HEK293T (cell line): ENCODE measurements at regions not wholly inside any gene's neighbourhood (a gene's known extent, or its start where the extent isn't known, plus 50 kb on each side); places are given as distances from the start of the nearest gene placed in this dataset.

Experiments used
- CTCF ChIA-PET: fragments of 350-600 bp; formaldehyde crosslinking; extraction: SDS; loops from one replicate; lab custom pipeline; 2021; ENCODE audit warnings: antibody characterized with exemption, inconsistent platforms; lab: Yijun Ruan, JAX
- POLR2A ChIA-PET: fragments of 350-600 bp; formaldehyde crosslinking; extraction: SDS; loops from one replicate; lab custom pipeline; 2020; ENCODE audit warnings: antibody characterized with exemption, inconsistent platforms; lab: Yijun Ruan, JAX
- DNase-seq: peaks from one replicate; pipeline ENCODE4 v3.0.0; 2012; ENCODE audit warnings: mixed read lengths; ENCODE audit errors: extremely low spot score
- ARNT ChIP-seq: fragments of 450-650 bp; IDR thresholded peaks from 2 replicates; pipeline ENCODE4 v1.6.1; 2017; ENCODE audit warnings: mild to moderate bottlenecking
- BHLHE40 ChIP-seq: fragments of 450-650 bp; IDR thresholded peaks from 2 replicates; pipeline ENCODE4 v1.6.1; 2016; ENCODE audit warnings: mild to moderate bottlenecking, moderate library complexity, borderline replicate concordance
- CTBP1 ChIP-seq: fragments of 450-650 bp; IDR thresholded peaks from 2 replicates; pipeline ENCODE4 v1.6.1; 2016; ENCODE audit warnings: borderline replicate concordance
- ELF4 ChIP-seq: fragments of 450-650 bp; IDR thresholded peaks from 2 replicates; pipeline ENCODE4 v1.6.1; 2017; ENCODE audit warnings: antibody characterized with exemption
- FOXA1 ChIP-seq: fragments of 450-650 bp; IDR thresholded peaks from 2 replicates; pipeline ENCODE4 v1.6.1; 2016; ENCODE audit warnings: mild to moderate bottlenecking
- FOXK2 ChIP-seq: fragments of 450-650 bp; IDR thresholded peaks from 2 replicates; pipeline ENCODE4 v1.6.1; 2016; ENCODE audit warnings: mild to moderate bottlenecking
- FOXM1 ChIP-seq: fragments of 450-650 bp; IDR thresholded peaks from 2 replicates; pipeline ENCODE4 v1.6.1; 2017; ENCODE audit warnings: mild to moderate bottlenecking, borderline replicate concordance
- HDGF ChIP-seq: fragments of 450-650 bp; IDR thresholded peaks from 2 replicates; pipeline ENCODE4 v1.6.1; 2017; ENCODE audit warnings: antibody characterized with exemption, borderline replicate concordance
- L3MBTL2 ChIP-seq: fragments of 450-650 bp; conservative IDR thresholded peaks from 2 replicates; pipeline ENCODE4 v1.6.1; 2016; ENCODE audit warnings: mild to moderate bottlenecking
- LEF1 ChIP-seq: fragments of 450-650 bp; IDR thresholded peaks from 2 replicates; pipeline ENCODE4 v1.6.1; 2017; ENCODE audit warnings: mild to moderate bottlenecking, borderline replicate concordance
- NFRKB ChIP-seq: fragments of 450-650 bp; IDR thresholded peaks from 2 replicates; pipeline ENCODE4 v1.6.1; 2016; ENCODE audit warnings: mild to moderate bottlenecking, moderate library complexity
- SP1 ChIP-seq: fragments of 450-650 bp; IDR thresholded peaks from 2 replicates; pipeline ENCODE4 v1.6.1; 2017
- SUZ12 ChIP-seq: fragments of 450-650 bp; IDR thresholded peaks from 2 replicates; pipeline ENCODE4 v1.6.1; 2016; ENCODE audit warnings: mild to moderate bottlenecking
- TARDBP ChIP-seq: fragments of 450-650 bp; IDR thresholded peaks from 2 replicates; pipeline ENCODE4 v1.6.1; 2016
- ZNF384 ChIP-seq: fragments of 450-650 bp; IDR thresholded peaks from 2 replicates; pipeline ENCODE4 v1.6.1; 2016
- TF ChIP-seq, protein P1 (sequence below): fragments of 450-650 bp; IDR thresholded peaks from 2 replicates; pipeline ENCODE4 v1.6.1; 2016

GRCh38 chr3:124256156-124256555 is 264.2 kb upstream of the ROPN1 start:
- ChIA-PET POLR2A (no interaction called here), CTCF (no interaction called here)
- DNase-seq, result no peak
- TF ChIP-seq L3MBTL2 (no peak), CTBP1 (no peak), FOXA1 (no peak), ZNF384 (no peak), ELF4 (no peak), ARNT (no peak), BHLHE40 (no peak), LEF1 (no peak), SUZ12 (no peak), SP1 (no peak), TARDBP (no peak), HDGF (no peak), FOXM1 (no peak), NFRKB (no peak), FOXK2 (no peak)
- TF ChIP-seq, protein P1, sequence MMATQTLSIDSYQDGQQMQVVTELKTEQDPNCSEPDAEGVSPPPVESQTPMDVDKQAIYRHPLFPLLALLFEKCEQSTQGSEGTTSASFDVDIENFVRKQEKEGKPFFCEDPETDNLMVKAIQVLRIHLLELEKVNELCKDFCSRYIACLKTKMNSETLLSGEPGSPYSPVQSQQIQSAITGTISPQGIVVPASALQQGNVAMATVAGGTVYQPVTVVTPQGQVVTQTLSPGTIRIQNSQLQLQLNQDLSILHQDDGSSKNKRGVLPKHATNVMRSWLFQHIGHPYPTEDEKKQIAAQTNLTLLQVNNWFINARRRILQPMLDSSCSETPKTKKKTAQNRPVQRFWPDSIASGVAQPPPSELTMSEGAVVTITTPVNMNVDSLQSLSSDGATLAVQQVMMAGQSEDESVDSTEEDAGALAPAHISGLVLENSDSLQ, result no peak

- CTCF ChIA-PET, result no interaction called here
- POLR2A ChIA-PET, result no interaction called here
- TF ChIP-seq FOXA1 (no peak), NFRKB (no peak), TARDBP (no peak), LEF1 (no peak), CTBP1 (no peak), ELF4 (no peak), SUZ12 (no peak), HDGF (no peak), BHLHE40 (no peak), ZNF384 (no peak), FOXM1 (no peak), ARNT (no peak), SP1 (no peak), L3MBTL2 (no peak)
- TF ChIP-seq, protein P1, result no peak
- no peak for DNase-seq
Observed at GRCh38 chr3:124256599-124256998, 264.7 kb upstream of the ROPN1 start.

DNA sequence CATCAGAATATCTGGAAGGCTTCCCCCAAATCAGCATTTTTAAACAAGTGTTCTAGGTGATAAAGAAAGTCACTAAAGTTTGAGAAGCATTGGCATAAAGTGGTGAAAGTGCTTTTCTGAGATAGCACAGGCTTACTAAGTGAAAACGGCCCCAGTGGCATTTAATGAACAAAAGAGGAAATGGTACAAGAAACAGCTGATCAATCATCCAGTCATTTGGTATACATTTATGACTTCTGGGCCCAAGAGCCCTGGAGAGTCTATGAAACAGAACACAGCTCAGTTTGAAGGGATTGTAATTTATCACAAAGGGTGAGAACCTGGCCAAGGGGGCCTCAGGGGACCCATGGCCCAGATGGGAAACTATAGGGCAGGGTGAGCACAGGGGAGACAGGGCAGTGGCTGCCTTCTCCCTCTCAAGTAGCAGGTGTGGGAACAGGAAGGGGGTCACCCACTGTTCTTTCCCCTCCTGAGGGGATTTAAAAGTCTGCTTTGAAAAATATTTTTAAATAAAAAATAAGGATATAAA is 265.5 kb upstream of the ROPN1 start:
- ChIA-PET CTCF (no interaction called here), POLR2A (no interaction called here)
- DNase-seq, result no peak
- TF ChIP-seq SUZ12 (no peak), ARNT (no peak), HDGF (no peak), FOXK2 (no peak), FOXA1 (no peak), FOXM1 (no peak), LEF1 (no peak), ZNF384 (no peak), TARDBP (no peak), NFRKB (no peak), SP1 (no peak), BHLHE40 (no peak), CTBP1 (no peak), ELF4 (no peak), L3MBTL2 (no peak)
- TF ChIP-seq, protein P1, result no peak

GRCh38 chr3:124258057-124258500 is 266.2 kb upstream of the ROPN1 start:
- no peak for DNase-seq
- POLR2A ChIA-PET, result no interaction called here
- CTCF ChIA-PET, result no interaction called here
- TF ChIP-seq SUZ12, result no peak
- no peak for TF ChIP-seq ELF4
- TF ChIP-seq LEF1, result no peak
- no peak for TF ChIP-seq ARNT
- no peak for TF ChIP-seq HDGF
- no peak for TF ChIP-seq ZNF384
- TF ChIP-seq NFRKB, result no peak
- no peak for TF ChIP-seq CTBP1
- TF ChIP-seq TARDBP, result no peak
- TF ChIP-seq FOXK2, result no peak
- TF ChIP-seq, protein P1, result no peak
- no peak for TF ChIP-seq L3MBTL2
- no peak for TF ChIP-seq FOXM1
- TF ChIP-seq BHLHE40, result no peak

DNA sequence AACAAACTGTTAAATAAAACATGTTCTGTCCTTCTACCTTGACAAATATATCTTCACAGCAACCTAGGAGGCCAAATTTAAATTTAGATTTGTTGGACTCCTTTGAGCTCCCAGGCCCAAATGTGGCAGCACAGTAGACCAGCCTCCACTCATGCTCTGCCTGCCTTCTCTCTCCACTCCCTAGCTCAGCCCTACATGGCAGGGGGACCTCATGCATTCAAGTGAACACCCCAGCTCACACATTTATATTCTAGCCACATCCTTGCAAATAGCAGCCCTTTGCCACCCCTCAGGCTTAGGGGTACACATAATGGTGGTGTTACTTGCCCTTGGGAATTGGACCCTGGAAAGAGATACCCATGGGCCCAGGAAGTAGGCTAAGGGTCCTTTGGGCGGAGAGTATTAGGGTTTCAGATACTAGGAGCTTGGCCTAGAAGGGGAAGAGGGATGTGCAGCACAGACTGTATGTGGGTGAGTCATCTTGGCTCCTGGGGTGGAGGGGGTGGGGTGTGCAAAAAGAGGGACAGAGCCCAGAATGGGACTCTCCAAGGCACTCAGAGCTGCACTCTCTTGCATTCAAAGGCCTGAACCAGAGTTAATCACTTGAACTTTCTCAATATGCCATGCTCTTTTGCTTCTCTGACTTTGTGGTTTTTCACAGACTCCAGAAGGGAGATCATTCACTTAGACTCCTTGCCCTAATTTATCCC is 268.4 kb upstream of the ROPN1 start:
- ChIA-PET POLR2A (no interaction called here), CTCF (no interaction called here)
- DNase-seq, result no peak
- TF ChIP-seq FOXK2 (no peak), FOXA1 (no peak), ZNF384 (no peak), HDGF (no peak), ARNT (no peak), SP1 (no peak), SUZ12 (no peak), LEF1 (no peak)
- TF ChIP-seq, protein P1, result no peak
